NCI-H1694 (cell line): ENCODE measurements at regions not wholly inside any gene's neighbourhood (a gene's known extent, or its start where the extent isn't known, plus 50 kb on each side); places are given as distances from the start of the nearest gene placed in this dataset.

Experiments
- DNase-seq: peaks from one replicate; lab custom pipeline; 2025; lab: John Stamatoyannopoulos, UW

DNA sequence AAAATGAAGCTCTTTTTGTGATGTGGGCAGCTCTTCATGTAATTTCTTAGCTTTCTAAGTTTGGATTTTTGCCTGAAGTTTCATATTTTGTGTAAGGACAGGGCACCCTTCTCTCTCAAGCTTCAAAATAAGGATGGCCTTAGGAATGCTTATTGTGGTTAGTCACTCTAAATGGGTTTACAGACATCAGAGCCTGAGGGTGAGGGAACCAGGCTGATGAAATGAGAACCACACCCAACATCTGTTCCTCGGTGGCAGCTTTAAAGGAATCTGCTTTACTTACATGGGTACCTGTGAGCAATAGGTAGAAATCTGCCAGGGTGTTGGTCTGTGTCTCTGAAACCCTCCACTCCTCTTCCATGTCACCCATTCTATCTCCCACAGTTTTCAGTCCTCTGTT lies 174.3 kb downstream of the EMX2 start:
- no peak for DNase-seq

DNA sequence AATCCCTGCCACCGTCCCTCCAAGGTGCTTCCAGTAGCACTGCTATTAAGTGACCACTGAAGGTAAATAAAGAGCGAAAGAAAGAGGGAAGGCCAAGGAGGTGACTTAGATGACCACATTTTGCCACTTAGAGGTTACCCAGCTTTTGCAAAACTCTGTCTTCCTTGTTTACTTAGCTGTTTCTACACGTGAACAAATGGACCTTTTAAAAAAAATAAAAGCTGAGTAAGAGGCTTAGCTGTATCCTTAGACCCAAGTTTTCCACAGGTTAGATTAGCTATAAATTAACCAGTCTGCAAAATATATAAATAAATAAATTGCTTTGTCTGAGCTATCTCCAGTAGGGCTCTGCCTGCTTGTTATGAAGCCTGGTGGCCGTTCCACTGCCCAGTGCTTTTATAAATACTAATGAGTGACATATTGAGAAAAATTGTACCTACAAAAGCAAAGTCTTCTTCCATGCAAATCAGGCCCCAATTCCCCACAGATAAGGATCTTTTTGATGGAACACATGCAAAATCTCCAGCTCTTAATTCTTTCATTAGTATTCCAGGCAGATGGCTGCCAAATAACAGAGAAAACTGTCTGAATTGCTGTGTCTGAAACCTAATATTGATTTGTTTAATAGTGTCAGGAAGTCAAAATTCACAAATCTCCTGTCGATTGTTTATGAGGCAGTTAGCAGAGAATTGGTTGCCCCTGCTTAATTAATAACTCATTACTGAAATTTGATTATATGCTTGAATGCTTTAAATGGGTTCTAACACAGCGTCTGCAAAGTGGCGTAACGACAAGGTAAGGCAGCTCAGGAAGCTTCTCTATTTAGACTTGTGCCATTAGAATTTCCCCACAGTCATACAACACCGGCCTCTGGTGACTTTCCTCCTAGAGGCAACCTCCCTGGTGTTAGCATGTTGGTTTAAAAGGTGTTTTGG lies 176.7 kb downstream of the EMX2 start:
- DNase-seq: no peak

DNA sequence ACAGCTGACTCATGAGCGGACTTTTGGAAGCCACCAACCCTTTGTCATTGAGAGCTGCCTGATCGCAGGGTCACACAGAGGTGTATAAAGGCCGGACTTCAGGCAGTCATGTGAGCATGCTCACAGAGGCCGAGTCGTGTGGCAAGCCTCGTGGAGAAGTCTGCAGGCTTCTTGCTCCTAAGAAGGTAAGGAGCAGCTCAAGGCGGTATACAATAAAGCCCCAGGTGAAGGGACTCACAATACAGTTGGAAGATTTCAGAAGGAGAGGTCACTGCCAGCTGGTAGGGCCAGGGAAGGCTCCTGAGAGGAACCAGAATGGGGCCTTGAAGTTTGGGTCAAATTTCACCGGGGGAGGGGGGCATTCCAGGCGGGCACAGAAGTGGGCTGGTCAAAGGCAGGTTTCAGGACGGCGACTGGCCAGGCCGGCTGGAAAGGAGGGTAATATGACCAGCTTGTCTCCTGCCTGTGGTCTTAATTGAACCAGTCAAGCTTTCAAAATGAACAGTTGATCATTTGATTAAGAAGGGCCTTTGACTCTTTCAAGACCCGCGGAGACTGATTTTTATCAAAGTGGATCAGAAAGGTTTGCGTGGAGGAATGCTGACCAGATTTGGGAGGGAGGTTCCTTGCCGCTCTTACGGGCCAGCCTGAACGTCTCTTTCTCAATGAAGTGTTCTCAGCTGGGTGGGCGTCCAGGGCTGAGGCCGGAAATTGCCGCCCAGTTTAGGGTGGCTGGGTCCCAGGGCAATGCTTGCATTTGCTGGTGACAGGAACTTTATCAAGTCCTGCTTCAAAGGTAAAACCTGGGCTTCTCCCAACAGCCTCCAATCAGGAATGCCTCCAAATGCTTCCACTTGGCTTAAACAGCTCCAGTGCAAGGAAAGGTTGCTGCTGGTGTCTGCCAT lies 178.6 kb downstream of the EMX2 start:
- DNase-seq: no peak

DNA sequence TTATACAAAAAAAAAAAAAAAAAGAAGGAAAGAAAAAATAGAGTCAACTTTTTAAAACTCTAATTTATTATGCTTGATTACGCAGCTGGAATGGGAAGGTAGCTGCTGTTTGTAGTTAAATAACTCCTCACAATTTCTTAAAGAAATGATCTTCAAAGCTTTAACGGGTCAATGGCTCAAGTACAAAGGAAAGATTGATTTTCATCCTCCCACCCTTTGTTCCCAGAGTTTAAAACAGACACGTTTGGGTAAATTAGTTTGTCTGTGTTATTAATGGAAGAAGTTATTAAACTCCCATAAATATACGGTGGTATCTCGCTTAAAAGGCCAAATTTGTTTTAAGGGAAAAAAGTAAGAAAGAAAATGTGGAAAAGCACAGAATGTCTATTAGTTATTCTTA lies 179.3 kb downstream of the EMX2 start:
- DNase-seq: no peak

DNA sequence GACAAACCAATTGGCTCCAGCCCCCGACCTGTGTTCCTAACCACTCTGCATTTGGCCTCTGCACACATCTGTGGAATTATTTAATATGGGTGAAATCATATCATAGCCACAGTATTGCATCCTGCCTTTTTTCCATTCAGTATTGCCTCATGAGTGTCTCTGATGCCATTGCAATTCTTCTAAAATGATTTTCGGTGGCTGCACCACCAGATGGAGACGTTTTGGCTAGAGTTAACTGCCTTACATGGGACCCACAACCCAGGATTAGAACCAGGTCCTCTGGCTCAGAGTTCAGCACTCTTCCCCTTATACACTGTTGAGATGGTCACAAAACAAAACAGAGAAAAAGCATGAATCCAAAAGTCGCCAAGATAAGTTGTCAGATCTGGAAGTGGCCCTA lies 180.8 kb downstream of the EMX2 start:
- DNase-seq: no peak

DNA sequence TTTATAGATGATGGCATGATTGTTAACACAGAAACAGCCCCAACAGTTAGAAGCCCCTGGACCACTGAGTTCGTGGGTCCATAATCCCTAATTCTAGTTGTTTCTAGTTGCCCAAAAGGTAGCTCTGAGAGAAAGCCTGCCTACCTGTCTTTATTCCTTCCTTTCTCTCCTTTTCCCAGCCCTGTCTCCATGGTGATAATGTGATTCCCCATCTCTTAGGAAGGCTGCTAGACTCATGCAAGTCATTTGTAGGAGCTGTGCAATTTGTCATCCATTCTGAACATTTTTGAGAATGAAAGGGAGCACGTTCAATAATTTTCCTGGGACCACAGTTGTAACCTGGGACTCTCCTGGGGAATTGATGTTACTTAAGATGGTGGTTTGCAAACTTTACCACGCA lies 183.4 kb downstream of the EMX2 start:
- no peak for DNase-seq

DNA sequence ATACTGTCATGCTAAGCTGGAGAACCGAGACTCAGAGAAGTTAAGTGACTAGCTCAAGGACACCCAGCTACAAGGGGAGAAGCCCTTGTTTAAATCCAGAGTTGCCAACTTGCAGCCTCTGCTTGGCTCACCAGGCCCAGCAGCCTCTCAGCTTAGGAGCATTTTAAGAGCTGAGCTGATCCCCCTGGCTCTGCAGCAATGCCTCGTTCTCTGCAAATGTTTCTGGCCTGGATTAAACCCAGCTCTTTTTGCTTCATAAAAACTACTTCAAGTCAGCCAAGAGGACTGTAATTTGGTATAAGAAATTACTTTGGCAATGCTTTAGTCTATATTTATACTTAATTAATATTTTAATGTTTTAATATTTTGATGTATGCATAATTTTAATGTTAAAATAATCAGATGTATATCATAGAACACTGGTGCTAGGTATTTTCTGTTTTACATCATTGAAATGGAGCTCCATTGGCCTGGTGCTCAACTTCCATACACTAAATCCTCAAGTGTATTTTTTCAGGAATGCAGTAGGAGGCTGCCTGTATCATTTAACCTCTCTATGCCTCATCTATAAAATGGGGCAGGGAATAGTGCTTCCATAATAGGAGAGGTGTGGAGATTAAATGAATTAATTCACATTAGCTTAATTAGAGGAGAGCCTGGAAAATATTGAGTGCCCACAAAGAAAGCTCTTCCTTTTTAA lies 184.2 kb downstream of the EMX2 start:
- no peak for DNase-seq

DNA sequence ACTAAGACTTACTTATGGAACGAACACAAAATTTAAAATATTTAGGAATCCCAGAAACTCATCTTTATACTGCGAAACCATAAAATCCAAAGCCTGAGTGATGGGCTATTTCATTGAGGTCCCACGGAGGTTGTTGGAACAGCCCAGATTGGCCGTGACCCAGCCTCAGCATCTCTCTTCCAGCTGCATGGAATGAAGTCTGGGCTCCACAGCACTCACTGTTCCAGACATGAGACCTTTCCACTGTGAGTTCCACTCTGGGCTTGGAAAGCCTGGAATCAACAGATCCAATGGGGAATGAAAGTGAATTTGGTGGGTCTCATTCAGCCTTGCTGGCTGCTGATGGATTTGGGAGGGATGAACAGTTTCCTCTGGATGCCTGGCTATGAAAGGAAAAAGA lies 184.9 kb downstream of the EMX2 start:
- no peak for DNase-seq

DNA sequence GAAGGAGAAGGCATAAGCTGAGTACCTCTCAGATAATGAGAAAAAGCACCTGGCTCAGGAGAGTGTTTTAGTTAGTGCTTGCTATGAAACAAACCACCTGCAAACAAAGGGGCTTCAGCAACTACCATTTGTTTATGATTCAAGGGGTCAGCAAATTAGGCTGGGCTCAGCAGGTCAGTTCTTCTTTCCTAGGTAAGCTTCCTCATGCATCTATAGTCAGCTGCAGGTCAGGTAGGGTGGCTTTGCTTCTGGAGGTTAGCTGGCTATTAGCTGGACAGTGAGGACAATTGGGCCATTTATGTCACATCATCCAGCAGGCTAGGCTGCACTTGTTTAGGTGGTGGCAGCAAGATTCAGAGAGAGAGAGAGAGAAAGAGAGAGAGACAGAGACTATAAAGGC lies 185.5 kb downstream of the EMX2 start:
- no peak for DNase-seq

DNA sequence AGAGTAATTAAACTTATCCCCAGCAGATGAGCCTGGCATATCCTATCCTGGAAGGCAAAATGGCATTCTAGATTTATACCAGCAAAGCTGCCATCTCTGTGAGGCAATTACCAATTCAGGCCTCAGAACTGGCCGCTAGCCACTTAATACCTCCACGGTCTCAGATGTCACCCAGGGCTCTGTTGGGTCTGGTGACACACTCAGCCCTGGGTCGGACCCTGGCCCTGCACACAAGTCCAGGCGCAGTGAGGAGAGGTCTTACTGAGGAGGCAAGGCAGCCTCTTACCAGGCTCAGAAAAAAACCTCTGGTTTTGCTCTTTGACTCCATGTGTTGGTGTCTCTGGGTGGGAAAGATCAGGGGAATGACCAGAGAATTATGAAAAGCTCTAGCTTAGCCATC lies 186.6 kb downstream of the EMX2 start:
- DNase-seq: no peak

DNA sequence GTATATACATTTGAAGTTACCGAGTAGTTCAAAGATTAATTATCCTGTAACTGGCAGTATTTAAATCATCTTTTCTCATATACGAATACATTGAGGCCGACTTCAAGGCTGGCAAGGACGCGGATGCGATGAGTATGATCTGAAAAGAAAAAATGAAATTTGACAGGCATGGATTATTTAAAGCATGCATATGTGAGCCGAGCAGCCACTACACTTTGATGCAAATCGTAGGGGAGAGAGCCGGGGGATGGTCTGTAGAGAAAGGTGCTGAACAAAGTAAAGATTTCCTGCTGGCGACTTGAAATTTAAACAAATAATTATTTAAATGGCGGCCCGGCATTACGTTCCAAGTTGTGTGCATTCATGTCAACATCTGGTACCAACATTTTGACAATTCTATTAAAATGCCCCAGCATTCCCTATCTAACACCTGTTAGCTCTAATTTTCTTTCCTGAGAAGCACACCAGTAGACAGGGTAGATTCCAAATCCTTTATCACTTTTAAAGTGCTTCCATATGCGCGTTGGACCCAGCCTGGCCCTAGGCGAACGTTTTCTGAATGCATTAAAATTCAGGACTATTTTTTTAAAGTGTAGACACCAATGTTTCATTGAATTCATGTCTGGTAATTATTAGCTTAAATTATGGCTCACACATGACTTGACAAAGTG lies 188.7 kb downstream of the EMX2 start:
- no peak for DNase-seq

DNA sequence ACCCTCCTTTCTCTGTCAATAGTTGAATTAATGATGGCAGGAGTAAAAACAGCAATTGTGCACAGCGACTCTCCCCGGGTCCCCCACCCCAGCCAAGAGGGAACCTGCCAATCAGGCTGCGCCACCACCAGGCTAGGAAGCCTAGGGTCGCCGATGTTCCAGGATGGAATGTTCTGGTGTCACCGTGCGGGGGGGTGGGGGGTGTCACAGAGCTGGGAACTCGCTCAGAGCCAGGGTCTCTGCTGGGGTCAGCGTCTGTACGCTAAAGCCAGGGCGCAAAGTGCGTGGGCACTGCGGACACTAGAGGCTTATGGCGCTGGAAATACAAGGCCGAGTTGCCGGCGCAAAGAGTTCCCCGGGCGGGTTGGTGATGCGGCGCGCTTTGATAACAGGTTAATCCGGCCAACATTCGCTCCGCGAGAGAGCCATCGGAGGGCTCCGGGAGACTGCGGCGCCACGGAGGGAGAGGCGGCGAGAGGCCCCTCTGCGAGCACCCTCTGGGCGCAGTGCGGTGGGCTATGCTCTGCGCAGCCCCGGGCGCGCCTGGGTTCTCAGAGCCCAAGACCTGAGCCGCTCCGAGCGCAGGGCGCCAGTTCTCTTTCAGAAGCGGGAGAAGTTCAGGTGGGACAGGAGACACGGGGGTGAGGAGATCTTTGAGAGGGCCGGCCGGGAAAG lies 192.3 kb downstream of the EMX2 start:
- no peak for DNase-seq

DNA sequence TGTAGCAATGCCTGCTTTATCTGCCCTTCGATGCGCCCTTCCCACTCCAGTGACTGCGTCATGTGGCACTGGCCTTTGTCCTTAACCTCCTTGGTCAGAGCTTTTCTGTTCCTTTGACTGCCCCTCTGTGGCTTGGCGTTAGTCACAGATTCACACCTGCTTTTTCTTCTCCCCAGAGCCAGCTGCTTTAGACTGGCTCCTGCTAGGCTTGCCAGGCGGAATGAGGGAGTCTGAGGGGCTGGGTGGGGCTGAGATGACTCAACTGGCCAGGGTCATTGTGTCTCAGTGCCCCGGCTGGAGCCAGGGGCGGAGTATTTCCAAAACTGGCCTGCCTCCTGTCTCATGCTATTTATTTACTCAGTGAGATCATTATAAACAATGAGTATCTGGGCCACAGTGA lies 194.1 kb downstream of the EMX2 start:
- DNase-seq: no peak

DNA sequence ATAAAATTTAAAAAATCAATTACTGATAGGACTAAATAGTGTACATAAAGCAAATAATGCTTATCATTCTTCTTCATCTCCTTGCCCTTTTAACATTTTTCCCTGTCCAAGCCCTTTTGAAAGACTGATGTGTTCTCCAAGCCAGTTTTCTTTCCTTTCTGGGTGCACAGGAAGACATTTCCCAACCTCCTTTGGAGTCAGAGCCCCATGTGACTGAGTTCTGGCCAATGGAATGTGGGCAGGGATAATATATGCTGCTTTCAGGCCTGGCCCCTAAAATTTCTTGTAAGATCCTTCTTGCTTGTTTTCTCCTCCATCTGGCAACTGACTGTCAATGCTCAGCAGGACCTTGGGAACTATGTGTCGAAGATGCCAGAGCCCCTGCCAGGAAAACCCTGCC lies 197.5 kb downstream of the EMX2 start:
- no peak for DNase-seq

DNA sequence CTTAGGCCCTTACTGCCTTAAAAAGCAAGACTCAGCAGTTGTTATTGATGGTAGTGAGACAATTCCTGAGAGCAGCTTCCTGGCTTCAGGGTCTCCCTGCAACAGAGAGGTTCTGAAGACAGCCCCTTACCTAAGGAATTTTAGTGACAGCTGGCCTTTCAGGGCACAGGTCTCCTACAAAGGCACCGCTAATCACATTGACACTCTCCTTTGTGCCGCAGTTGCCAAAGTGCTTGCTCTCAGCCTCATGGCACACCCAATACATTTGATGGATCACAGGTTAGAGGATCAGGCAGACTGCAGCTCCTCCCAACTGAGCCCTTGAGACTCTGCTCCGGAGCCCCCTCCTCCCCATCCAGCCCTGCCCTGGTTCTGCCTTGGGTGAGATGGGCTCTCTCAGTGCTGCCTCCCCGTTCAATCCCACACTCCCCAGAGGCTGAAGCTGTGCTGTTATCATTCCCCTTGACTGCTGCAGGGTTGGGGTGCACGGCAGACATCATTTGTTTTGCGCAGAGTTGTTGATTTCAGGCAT lies 198.2 kb downstream of the EMX2 start:
- DNase-seq: no peak

DNA sequence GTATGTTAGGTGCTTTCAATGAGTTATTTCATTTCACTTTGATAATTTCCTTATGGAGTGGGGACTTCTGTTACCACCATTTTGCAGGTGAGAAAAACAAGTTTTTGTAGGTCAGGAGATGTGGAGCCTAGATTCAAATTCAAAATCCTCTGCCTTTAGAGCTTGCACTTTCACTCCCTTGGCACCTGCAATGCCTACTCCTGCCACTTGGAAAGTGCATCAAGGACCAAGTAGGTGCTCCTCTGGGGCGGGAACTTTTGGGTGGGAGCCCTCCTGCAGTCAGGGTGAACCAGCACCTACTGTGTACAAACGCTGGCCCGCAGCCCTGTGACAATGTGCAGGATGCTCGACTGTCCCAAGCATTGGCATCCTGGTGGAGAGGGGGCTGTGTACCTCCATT lies 199.0 kb downstream of the EMX2 start:
- DNase-seq: no peak

DNA sequence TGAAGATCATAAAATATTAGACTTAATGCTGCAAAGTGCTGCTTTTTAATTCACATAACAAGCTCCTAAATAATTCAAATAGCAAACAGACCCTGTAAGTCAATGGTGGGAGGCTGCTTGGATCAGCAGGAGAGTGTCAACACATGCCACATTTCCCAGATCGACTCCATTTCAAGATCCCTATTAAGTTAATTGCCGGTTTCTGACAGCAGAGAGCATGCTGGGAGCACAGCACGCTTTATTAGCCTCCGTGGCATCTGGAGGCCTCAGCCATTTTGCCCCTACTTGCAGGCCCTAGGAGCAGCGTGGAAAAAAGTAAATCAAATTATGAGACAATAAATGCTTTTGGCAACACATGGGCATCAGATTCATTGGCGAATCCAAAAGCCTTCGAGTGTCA lies 201.0 kb downstream of the EMX2 start:
- no peak for DNase-seq

DNA sequence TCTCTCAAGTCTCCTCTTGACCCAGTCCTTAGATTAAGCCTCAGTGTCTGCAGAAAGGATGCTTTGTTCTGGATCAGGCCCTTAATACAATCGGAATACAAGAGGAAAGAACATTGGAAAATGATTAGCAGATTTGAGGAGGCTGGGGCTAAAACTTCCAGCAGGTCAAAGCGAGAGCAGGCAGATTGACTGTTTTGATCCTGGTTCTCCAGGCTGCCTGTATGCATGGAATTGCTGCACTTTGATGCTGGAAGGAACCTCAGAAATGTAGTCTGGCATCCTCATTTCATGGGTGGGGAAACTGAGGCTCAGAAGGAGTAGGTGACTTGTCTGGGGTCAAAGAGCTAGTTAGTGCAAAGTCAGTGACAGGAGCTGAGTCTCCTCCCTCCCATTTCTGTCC lies 202.8 kb downstream of the EMX2 start:
- DNase-seq: no peak

DNA sequence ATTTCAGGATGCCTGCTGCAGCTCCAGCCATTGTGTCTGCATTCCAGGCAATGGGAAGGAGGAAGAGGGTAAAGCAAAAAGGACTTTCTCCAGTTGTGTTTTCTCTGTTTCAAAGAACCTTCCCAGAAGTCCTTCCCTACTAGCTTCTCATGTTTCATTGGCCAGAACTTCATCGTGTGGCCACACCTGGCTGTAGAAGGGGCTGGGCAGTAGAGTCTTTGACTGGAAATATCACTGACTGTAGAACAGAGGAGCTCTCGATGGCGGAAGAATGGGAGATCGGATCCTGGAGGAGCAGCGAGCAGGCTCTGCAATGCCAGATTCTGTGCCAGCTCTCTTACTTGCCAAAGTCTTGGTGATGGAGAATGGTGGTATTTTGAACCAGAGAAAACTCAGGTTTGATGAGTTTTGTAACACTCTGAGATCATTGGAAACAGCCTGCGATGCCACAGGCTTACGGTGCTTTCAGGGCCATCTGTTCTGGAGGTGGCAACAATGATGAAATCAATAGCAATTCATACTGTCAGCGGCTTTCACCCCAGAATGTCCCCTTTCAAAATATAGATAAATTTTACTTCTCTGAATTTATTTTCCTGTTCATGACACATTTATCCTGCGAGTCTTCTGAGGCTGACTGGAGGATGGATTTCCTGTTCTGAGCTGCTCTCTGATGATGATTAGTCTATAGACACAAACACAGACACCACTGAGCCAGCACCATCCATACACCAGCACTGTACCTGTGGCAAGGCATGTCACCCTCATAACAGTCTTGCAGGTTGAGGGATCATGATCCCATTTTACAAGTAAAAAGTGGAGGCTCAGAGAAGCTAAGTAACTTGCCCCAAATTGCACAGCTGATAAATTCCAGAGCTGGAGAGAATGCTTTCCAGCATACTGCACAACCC lies 204.2 kb downstream of the EMX2 start:
- no peak for DNase-seq

DNA sequence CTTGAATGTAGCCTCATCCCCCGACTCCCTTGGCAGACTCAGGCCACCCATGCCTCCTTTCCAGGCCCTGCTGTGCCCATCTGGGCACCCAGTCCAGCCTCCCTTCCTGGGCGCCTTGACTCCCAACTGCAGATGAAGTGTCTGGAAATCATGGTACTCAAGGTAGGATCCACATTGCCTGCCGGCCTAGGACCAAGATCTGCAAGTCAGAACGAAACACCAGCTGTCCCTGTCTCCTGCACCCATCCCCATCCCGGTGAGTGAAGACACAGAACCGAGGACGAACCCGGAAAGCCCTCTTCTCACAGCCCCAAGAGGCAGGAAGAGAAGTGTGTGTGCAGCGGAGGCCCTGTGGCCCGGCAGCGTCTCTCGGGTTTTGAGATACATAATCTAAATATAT lies 205.1 kb downstream of the EMX2 start:
- no peak for DNase-seq
